GM12878 (cell line): ENCODE measurements at regions not wholly inside any gene's neighbourhood (a gene's known extent, or its start where the extent isn't known, plus 50 kb on each side); places are given as distances from the start of the nearest gene placed in this dataset.

Source experiments
- ATAC-seq: fragments of 200-7000 bp; cut with Tn5 transposase; 3 replicates; pipeline ENCODE4 v1.9.1; 2020; ENCODE audit warnings: mild to moderate bottlenecking, moderate library complexity
- BruUV-seq: library from RNA; stranded (reverse); fragments of 400-500 nt; replicated peaks from 2 replicates; lab custom pipeline; 2021; lab: Mats Ljungman, UMichigan
- CTCF ChIA-PET: fragments of 300-600 bp; sonication (Branson Sonifier 250); formaldehyde crosslinking; extraction: SDS; loops from one replicate; lab custom pipeline; 2021; ENCODE audit warnings: inconsistent platforms; lab: Yijun Ruan, JAX
- POLR2A ChIA-PET: fragments of 350-600 bp; formaldehyde crosslinking; extraction: SDS; loops from one replicate; lab custom pipeline; 2021; ENCODE audit warnings: inconsistent platforms; lab: Charles Lee
- RAD21 ChIA-PET: fragments of 300-600 bp; sonication (Branson Sonifier 250); formaldehyde crosslinking; loops from one replicate; lab custom pipeline; 2023; ENCODE audit warnings: antibody characterized with exemption; ENCODE audit not compliant: unreplicated experiment; lab: Charles Lee
- SMC1A ChIA-PET: fragments of 300-600 bp; sonication (Branson Sonifier 250); formaldehyde crosslinking; loops from one replicate; lab custom pipeline; 2023; ENCODE audit not compliant: unreplicated experiment, uncharacterized antibody; lab: Charles Lee
- DNase-seq: peaks from one replicate; pipeline ENCODE4 v3.0.0-alpha.2; 2011; ENCODE audit warnings: low read depth, low spot score
- FAIRE-seq: peaks from 3 replicates; lab custom pipeline; 2011; peaks lifted over from hg19 to GRCh38; lab: Jason Lieb, UNC
- H2AFZ ChIP-seq: 2 replicates; pipeline ENCODE4 v1.6.0; 2011; ENCODE audit warnings: low read depth, low read length, control low read depth; ENCODE audit not compliant: control insufficient read depth
- H3K27ac ChIP-seq: 2 replicates; pipeline ENCODE4 v1.5.1; 2011; ENCODE audit warnings: control low read depth; ENCODE audit not compliant: control insufficient read depth, insufficient read depth
- H3K27me3 ChIP-seq, 2 experiments: replicated peaks in 1 of 2; 2 replicates each; pipeline versions ENCODE4 v1.6.0 to v1.6.1; 2011; ENCODE audit warnings: low read length in 1 of 2; ENCODE audit not compliant: control insufficient read depth in 2 of 2, insufficient read depth in 2 of 2
- H3K36me3 ChIP-seq, 2 experiments: 2 replicates each; pipeline ENCODE4 v1.5.1; 2011; ENCODE audit warnings: low read length in 1 of 2; ENCODE audit not compliant: control insufficient read depth in 2 of 2, insufficient read depth in 2 of 2
- H3K4me1 ChIP-seq: 2 replicates; pipeline ENCODE4 v1.6.1; 2011; ENCODE audit warnings: mild to moderate bottlenecking, low read length, moderate library complexity, mixed read lengths; ENCODE audit not compliant: control insufficient read depth, insufficient read depth
- H3K4me2 ChIP-seq: 2 replicates; pipeline ENCODE4 v1.6.0; 2011; ENCODE audit warnings: control low read depth; ENCODE audit not compliant: control insufficient read depth, insufficient read depth
- H3K4me3 ChIP-seq: fragments of 200-600 bp; sonication (generic); 2 replicates; pipeline ENCODE4 v1.5.1; 2016
- H3K79me2 ChIP-seq: 2 replicates; pipeline ENCODE4 v1.6.0; 2011; ENCODE audit warnings: low read length; ENCODE audit not compliant: control insufficient read depth, insufficient read depth
- H3K9ac ChIP-seq: 2 replicates; pipeline ENCODE4 v1.8.0; 2011; ENCODE audit warnings: low read length, control low read depth, mixed read lengths; ENCODE audit not compliant: control insufficient read depth, insufficient read depth
- H3K9me3 ChIP-seq: replicated peaks from 3 replicates; pipeline ENCODE4 v1.5.1; 2011; ENCODE audit warnings: mild to moderate bottlenecking, low read length; ENCODE audit not compliant: control insufficient read depth, insufficient read depth
- H4K20me1 ChIP-seq: 2 replicates; pipeline ENCODE4 v1.6.0; 2011; ENCODE audit not compliant: control insufficient read depth, insufficient read depth
- CUX1 ChIP-seq: IDR thresholded peaks from 2 replicates; pipeline ENCODE4 v1.6.1; 2012; ENCODE audit warnings: improper control_type of control experiment, low read depth, low read length; ENCODE audit not compliant: insufficient replicate concordance
- FOS ChIP-seq: IDR thresholded peaks from 3 replicates; pipeline ENCODE4 v1.6.1; 2011; ENCODE audit warnings: borderline replicate concordance; ENCODE audit not compliant: insufficient read length; ENCODE audit errors: extremely low read depth
- FOXK2 ChIP-seq: fragments of 450-650 bp; IDR thresholded peaks from 2 replicates; pipeline ENCODE4 v1.6.1; 2017; ENCODE audit warnings: mild to moderate bottlenecking, moderate library complexity
- IKZF1 ChIP-seq: fragments of 450-650 bp; conservative IDR thresholded peaks from 2 replicates; pipeline ENCODE4 v1.6.1; 2017; ENCODE audit warnings: antibody characterized with exemption, mild to moderate bottlenecking
- MEF2A ChIP-seq: IDR thresholded peaks from 2 replicates; pipeline ENCODE4 v1.6.1; 2011; ENCODE audit warnings: low read depth, mild to moderate bottlenecking, low read length, moderate library complexity; ENCODE audit not compliant: insufficient read depth
- MYB ChIP-seq: fragments of 150-350 bp; IDR thresholded peaks from 2 replicates; pipeline ENCODE4 v1.6.1; 2014; ENCODE audit warnings: mild to moderate bottlenecking, low read depth, low read length, borderline replicate concordance
- PAX5 ChIP-seq: IDR thresholded peaks from 2 replicates; pipeline ENCODE4 v1.6.1; 2011; ENCODE audit warnings: low read depth, low read length, borderline replicate concordance
- RB1 ChIP-seq: fragments of 450-650 bp; formaldehyde crosslinking; IDR thresholded peaks from 2 replicates; pipeline ENCODE4 v1.6.1; 2017; ENCODE audit warnings: mild to moderate bottlenecking, borderline replicate concordance
- TBL1XR1 ChIP-seq: IDR thresholded peaks from 2 replicates; pipeline ENCODE4 v1.6.1; 2012; ENCODE audit warnings: low read depth, low read length, improper control_type of control experiment
- USF2 ChIP-seq: IDR thresholded peaks from 2 replicates; pipeline ENCODE4 v1.6.1; 2011; ENCODE audit warnings: low read depth, low read length, improper control_type of control experiment, borderline replicate concordance
- ZBTB11 ChIP-seq: fragments of 450-650 bp; formaldehyde crosslinking; IDR thresholded peaks from 2 replicates; pipeline ENCODE4 v1.5.0; 2022; ENCODE audit warnings: mild to moderate bottlenecking, missing genetic modification characterization
- ZNF24 ChIP-seq: fragments of 450-650 bp; IDR thresholded peaks from 2 replicates; pipeline ENCODE4 v1.6.1; 2017; ENCODE audit warnings: antibody characterized with exemption, mild to moderate bottlenecking
- WGBS: methylation state at CpG from one replicate; pipeline ENCODE4 v1.1.6; 2016; ENCODE audit warnings: low lambda C conversion rate; ENCODE audit not compliant: insufficient replicate concordance, insufficient coverage; ENCODE audit errors: missing lambda C conversion rate; 5-methylcytosine and 5-hydroxymethylcytosine counted together
- in situ Hi-C: fragments of 300-500 bp; cut with MboI; formaldehyde crosslinking; loops from 9 replicates; pipeline ENCODE4 v1.14.3; 2018; ENCODE audit warnings: mixed read lengths
- intact Hi-C: fragments of 100-400 bp; cut with micrococcal nuclease; formaldehyde crosslinking; loops from one replicate; pipeline ENCODE4 v1.14.2; 2022; ENCODE audit not compliant: unreplicated experiment

DNA sequence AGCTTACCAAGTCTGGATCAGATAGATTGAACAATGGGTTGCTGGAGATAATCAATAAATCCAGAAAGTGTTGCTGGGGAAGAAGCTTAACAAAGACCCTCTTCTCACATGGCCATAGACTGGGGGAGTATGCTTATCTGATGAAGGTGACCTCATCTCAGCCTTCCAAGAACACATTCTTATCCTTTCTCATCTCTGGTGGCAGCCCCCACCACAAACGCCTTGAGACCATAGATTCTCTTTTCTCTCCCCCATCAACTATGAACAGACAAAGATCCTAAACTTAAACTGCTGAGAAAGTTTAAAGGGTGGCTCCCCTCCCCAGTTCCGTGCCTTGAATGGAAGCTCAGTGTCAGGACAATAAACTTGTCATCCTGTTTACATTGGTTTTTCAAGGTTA is 428.7 kb upstream of the TRIB2 start (continued):
- no peak for TF ChIP-seq USF2
- TF ChIP-seq IKZF1: no peak

DNA sequence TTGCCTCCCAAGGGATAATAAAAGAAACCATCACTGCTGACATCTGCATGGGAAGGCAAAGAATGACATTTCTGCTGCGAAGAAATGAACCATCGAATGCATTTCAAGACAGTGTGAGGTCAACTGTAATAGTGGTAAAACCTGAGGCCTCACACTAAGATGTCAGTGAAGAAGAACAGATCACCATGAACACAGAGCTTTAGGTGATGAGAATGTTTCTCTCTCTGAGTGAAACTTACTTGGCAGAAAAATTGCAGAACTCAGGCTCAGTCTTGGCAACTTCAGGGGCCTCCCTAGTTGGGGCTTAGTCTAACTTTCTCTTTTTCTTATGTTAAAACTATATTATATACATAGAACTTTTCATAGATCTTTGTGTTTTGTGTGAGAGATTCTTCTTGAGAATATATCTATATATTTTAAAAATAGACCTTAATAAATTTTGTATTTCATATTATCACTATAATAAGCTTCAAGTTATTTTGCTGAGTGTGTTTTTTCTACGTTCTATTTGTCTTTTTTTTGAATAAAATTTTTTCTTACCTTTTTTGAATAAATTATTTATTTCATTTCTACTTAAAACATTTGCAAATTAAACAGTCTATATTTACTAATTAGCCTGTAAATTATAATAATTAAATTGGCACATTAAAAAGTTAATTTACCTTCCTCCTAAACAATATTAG is 427.5 kb upstream of the TRIB2 start:
- H4K20me1 ChIP-seq: no peaks in the 10 kb centered on the region
- H3K9ac ChIP-seq: no peak overlapping the region
- intact Hi-C loops (loop anchor here (5.0 to 10.0 kb wide), 2 partner anchors 424 to 457 kb away; no protein-coding TSS in a partner anchor), in situ Hi-C loops (loop anchor here (25.0 kb wide), 1 partner anchor 452 kb away; no protein-coding TSS in a partner anchor)
- H3K9me3 ChIP-seq: no peaks in the 10 kb centered on the region; the same call in 1 of the 3 replicates
- FAIRE-seq (no peak), ATAC-seq (peak; percentile 35), DNase-seq (no peak)
- SMC1A ChIA-PET: interaction anchor here (1.1 to 1.7 kb wide), 4 partner anchors 13 to 38 kb away, joined by 3 to 4 read pairs (median 3); no protein-coding TSS in a partner anchor
- RAD21 ChIA-PET: interaction anchor here (1.0 kb wide), 1 partner anchor 17 kb away, joined by 3 read pairs; no protein-coding TSS in a partner anchor
- no peak overlapping the region for H2AFZ ChIP-seq
- no peaks in the 10 kb centered on the region for H3K27me3 ChIP-seq
- CTCF ChIA-PET: no interaction called here
- H3K4me1 ChIP-seq: peaks cover 15% of the 10 kb centered on the region
- H3K36me3 ChIP-seq: no peaks in the 10 kb centered on the region
- H3K4me2 ChIP-seq: no peak overlapping the region
- H3K27ac ChIP-seq: no peak overlapping the region
- no TSS peak for BruUV-seq
- no peaks in the 10 kb centered on the region for H3K79me2 ChIP-seq
- no peak overlapping the region for H3K4me3 ChIP-seq
- POLR2A ChIA-PET: no interaction called here
- 99% methylated on average over 3 of the region's 3 CpGs for WGBS
- TF ChIP-seq MEF2A (no peak), CUX1 (no peak), FOXK2 (no peak), TBL1XR1 (no peak), ZBTB11 (CRISPR knock-in tag) (no peak), RB1 (no peak), MYB (no peak), PAX5 (no peak), FOS (no peak), ZNF24 (no peak)
